GM12865 (cell line): ENCODE measurements at regions not wholly inside any gene's neighbourhood (a gene's known extent, or its start where the extent isn't known, plus 50 kb on each side); places are given as distances from the start of the nearest gene placed in this dataset.

Experiments used
- DNase-seq: peaks from one replicate; pipeline ENCODE4 v3.0.0; 2010; ENCODE audit warnings: low read depth
- H3K4me3 ChIP-seq: 2 replicates; pipeline ENCODE4 v1.5.1; 2011; ENCODE audit warnings: mild to moderate bottlenecking, low read depth, low read length, control low read depth
- TF ChIP-seq, protein P1 (sequence below): IDR thresholded peaks from 2 replicates; pipeline ENCODE4 v1.5.1; 2011; ENCODE audit warnings: low read length, control low read depth, low read depth, inconsistent platforms; ENCODE audit not compliant: insufficient read depth; ENCODE audit errors: missing control alignments

DNA sequence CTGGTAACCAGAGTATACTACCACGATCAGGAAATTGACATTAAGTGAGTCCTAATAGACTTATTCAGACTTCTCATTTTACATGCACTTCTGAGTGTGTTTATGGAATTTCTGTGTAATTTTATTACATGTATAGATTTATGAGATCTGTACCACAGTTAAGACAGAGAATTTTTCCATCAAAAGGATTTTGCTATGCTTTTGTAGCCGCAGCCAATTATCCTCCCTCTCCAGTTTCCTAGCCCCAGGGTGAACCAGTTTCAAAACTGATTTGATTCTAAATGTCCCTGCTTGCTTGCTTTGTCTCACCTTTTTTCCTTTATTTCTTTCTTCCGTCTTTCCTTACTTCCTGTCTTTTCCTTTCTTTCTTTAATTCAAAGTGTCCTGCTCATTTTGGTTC is 661.2 kb upstream of the BCHE start:
- DNase-seq: no peak
- H3K4me3 ChIP-seq: no peak overlapping the region
- TF ChIP-seq, protein P1, sequence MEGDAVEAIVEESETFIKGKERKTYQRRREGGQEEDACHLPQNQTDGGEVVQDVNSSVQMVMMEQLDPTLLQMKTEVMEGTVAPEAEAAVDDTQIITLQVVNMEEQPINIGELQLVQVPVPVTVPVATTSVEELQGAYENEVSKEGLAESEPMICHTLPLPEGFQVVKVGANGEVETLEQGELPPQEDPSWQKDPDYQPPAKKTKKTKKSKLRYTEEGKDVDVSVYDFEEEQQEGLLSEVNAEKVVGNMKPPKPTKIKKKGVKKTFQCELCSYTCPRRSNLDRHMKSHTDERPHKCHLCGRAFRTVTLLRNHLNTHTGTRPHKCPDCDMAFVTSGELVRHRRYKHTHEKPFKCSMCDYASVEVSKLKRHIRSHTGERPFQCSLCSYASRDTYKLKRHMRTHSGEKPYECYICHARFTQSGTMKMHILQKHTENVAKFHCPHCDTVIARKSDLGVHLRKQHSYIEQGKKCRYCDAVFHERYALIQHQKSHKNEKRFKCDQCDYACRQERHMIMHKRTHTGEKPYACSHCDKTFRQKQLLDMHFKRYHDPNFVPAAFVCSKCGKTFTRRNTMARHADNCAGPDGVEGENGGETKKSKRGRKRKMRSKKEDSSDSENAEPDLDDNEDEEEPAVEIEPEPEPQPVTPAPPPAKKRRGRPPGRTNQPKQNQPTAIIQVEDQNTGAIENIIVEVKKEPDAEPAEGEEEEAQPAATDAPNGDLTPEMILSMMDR: no peak

DNA sequence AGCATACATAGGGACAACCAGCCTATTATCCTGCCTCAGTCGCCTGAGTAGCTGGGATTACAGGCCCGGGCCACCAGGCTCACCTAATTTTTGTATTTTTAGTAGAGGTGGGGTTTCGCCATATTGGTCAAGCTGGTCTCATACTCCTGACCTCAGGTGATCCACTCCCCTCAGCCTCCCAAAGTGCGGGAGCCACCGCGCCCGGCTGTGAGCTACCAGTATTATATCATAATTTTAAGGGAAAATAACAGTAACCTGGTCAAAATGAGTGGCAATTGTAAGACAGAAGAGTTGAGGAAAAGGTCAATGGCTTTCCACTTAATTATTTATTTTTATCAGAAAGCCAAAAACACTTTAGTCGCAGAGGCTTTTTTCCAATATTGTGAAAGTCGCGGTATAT is 652.6 kb upstream of the BCHE start:
- TF ChIP-seq, protein P1: no peak
- no peak for DNase-seq
- H3K4me3 ChIP-seq: no peak overlapping the region

DNA sequence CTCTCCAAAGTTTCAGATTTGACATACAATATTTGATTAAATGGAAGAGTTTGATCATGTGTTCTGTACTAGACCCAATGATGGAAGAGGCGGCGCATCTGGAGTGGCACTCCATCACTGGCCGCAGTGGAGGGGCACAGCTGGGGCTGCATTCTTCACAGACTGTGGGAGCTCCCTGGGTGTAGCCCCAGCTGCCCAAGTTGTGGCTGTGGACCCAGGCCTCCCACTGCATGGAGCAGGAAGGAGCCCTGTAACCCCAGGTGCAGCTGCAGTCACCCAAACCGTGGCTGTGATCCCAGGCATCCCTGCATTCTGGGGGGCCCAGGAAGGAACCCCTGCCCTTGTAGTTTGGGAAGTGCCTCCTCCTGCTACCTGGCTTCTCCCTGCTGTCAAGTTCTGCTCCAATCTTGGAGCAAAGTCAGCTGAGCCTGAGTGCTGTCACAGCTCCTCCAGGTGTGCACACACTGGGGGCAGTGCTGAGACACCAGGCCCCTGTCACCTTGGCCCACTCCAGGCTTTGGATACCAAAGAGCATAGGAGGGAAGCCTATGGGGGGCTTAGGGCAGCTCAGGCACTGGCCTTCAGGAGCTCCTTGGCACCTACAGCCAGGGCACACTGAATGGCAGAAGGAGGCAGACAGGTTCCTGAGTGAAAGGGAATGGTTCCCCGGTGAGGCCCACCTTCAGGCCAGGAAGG is 651.9 kb upstream of the BCHE start:
- TF ChIP-seq, protein P1: no peak
- no peak for DNase-seq
- H3K4me3 ChIP-seq: no peak overlapping the region

DNA sequence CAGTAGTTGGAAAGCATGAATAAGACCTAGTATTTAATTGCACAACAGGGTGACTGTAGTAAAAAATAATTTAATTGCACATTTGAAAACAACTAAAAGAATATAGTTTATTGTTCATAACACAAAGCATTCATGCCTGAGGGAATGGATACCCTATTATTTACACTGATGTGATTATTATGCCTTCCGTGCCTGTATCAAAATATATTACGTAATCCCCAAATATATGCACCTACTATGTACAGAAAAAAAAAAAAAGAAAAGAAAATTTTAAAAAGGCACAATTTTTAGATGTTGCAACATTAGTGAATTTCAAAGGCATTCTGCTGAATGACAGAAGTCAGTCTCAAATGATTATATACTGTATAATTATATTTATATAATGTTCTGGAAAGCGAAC is 647.2 kb upstream of the BCHE start:
- no peak overlapping the region for H3K4me3 ChIP-seq
- no peak for DNase-seq
- TF ChIP-seq, protein P1: no peak

DNA sequence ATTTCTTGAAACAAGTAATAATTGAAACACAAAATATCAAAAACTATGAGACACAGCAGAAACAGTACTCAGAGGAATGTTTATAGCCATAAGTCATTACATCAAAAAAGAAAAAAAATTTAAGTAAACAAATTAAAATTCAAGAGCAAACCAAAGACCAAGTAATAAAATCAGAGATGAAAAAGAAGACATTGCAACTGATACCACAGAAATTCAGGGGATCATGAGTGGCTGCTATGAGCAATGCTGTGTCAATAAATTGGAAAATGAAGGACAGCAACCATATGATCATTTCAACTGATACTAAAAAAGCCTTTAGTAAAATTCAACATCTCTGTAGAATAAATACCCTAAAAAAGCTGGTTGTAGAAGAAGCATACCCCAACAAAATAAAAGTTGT is 644.1 kb upstream of the BCHE start:
- no peak overlapping the region for H3K4me3 ChIP-seq
- TF ChIP-seq, protein P1: no peak
- no peak for DNase-seq

DNA sequence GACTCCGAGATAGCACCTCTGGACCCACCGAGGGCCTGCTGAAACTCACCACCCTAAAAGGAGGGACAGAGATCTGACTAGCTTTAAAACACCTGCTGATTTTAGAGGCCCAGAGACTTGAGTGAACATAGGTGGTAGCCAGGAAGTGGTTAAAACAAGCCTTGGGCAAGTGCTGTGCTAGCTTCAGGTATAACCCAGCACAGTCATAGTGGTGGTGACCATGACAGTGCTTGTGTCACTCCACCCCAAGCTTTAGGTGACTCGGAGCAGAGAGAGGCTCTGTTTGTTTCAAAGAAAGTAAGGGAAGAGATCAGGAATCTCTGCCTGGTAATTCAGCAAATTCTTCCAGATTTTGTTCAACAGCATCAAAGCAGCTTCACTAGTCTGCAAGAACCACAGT is 641.1 kb upstream of the BCHE start:
- TF ChIP-seq, protein P1: no peak
- DNase-seq: peak; percentile 8
- no peak overlapping the region for H3K4me3 ChIP-seq

DNA sequence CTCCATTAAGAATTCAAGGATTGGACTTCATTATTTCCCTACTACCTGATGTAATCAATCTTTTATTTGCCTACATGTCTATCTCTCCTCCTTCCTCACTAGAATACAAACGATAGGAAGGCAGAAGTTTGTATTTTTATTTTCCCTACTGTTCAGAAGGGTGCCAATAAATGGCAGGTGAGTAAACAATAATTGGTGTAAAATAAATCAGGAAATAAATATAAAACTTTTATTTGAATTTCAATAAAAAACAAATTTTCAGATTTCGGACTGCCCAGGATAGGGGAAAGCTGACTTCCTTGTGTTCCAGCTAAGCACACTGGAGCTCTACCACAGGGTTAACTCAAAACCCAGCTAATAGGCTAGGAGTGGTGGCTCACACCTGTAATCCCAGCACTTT is 636.3 kb upstream of the BCHE start:
- no peak for DNase-seq
- H3K4me3 ChIP-seq: no peak overlapping the region
- TF ChIP-seq, protein P1: no peak
